HUDEP-2 (cell line): ENCODE measurements at regions not wholly inside any gene's neighbourhood (a gene's known extent, or its start where the extent isn't known, plus 50 kb on each side); places are given as distances from the start of the nearest gene placed in this dataset.

Experiments
- DNase-seq, 76 experiments: peaks; one replicate each; lab custom pipeline; 2025; ENCODE audit not compliant: unreplicated experiment in 76 of 76; lab: John Stamatoyannopoulos, UW

DNA sequence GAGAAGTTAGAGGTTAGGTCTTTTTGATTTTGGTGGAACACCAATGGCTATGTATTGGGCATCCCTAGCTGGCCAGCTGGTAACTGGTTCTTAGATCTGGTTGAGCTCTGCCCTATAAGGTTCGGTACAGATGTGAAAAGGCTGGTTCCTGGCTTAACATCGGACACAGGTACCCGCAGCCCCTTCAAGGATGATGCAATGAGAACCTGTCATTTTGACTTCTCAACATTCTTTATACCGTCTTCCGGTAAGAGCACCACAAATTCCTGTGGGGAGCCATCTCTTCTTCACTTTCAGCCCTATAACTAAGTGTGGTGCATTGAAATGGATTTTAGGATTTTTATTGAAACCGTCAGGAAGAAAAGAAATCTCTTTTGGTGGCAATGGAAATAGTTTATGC lies 222.8 kb downstream of the ADAMTS9 start:
- DNase-seq: no peak

DNA sequence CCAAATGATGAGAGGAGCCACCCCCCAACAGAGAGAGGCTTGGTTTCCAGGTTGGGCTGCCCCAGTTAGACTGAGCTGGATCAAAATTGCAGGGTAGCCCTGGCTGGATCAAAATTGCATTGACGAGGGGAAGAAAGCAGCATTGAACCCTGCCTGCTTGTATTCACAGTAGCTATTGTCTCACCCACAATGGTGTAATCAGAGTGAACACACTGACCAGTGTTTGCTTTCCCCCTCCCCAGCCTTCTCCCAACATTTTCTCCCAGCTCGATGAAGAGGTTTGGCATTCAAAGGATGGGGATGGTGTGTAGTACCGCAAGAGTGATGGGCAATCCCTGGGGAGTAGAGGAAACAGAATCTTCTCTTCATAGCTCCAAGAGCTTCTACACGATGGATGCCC lies 223.8 kb downstream of the ADAMTS9 start:
- DNase-seq: no peak

DNA sequence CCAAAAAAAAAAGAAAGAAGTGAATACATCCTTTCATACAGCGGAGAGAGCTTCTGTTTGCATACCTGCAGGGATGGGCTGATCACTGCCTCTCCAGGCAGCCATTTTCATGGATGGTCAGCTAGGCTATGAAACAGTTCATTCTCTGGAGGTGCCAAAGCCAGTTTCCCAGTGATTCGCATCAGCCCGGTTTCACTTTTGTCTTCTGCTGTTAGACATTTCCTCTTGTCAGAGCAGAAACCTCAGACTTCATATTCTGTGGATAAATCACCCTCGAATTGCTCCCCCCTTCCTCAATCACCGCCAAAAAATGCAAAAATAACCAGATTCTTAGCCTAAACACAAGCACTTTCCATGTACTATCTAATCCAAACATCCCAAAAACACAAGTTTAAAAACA lies 225.6 kb downstream of the ADAMTS9 start:
- no peak for DNase-seq

DNA sequence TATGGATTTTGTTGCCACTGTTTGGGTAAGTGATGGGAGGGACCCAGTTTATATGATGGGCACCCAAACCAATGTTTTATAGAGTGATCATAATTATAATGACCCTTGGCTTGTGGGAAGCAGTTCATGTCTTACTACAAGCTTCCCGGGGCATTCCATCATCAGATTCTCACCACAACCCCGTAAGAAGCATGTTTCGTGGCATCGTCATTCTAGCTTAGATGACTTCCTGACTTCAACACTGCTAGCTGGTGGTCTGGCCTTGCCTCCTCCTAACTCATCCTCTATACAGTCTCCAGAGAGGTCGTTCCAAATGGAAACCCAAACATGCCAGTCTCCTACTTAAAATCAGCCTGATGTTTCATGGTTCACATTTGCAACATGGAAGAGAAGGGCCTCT lies 226.9 kb downstream of the ADAMTS9 start:
- DNase-seq: no peak

DNA sequence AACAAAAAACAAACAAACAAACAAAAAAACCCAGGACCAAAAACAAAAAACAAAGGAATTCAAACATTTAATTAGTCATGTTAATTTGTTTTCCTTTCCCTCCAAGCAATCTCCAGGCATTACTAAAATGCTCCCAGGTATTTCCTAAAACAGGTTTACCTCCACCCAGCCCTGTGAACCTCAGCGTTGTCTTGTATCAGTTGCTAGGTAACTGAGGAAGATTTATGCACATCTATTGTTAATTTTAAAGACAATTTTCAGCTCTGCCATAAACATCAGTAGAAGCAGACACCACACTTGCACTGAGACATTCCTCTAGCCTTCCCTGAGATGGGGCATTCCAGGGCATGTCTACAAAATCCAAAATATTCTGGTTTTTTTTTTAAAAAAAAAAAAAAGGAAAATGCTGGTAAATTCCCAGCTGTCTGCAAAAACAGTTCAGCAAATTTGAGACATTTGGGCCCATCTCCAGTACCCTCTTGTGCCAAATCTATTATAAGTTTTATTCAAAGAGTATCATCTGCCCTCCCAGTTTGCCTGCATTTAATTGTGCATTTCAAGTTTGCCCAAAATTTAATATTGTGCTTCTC lies 227.6 kb downstream of the ADAMTS9 start:
- no peak for DNase-seq

DNA sequence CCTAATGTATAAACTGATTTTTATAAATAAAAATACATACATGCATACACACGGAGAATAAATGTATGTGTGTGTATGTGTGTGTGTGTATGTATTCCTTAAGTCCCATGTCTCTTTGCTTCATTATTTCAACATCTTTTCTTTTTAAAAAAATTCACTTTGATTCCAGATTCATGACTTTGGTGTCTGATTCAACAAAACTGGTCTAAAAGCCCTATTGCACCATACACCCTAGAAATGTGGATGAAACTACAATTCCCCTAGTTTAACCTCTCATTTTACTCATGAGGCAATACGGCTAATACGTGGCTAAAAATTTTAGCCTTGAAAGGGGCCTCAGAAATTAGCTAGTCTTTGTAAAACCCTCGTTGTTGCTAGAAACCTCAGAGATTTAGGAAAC lies 228.1 kb downstream of the ADAMTS9 start:
- no peak for DNase-seq

DNA sequence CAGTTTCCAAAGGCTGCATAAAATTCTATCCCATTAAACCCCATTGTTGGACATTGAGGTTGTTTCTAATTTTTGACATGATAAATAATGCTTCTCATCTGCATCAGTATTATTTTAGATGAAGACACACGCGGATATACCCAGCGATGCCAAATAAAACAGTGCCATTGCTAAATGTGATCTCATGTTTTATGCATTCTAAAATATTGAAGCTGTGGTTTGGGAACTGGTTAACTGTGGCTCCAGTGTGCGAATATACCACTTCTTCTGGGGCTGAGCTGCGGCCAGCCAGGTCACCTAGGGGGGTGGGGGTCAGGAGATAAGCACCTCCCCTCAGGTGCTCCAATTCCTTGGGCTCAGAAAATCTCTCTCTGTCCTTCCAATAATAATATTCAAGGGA lies 230.0 kb downstream of the ADAMTS9 start:
- DNase-seq: no peak

DNA sequence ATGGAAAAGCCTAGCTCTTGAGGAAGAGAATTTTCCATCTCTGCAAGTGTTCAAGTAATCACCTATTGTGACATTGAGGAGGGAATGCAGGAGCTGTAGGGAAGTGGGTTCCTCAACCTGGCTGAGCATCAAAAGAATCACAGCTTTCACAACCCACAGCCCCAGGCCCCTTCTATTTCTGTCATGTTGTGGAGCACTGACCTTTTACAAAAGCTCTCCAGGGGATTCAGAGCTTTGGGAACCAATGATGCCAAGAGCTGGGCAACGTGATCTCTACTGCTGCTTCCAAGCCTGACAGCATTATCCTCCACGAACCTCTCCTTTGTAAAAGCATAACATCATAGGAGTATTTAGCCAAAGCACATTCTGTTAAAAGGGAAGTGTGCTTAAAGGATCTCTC lies 231.1 kb downstream of the ADAMTS9 start:
- no peak for DNase-seq

DNA sequence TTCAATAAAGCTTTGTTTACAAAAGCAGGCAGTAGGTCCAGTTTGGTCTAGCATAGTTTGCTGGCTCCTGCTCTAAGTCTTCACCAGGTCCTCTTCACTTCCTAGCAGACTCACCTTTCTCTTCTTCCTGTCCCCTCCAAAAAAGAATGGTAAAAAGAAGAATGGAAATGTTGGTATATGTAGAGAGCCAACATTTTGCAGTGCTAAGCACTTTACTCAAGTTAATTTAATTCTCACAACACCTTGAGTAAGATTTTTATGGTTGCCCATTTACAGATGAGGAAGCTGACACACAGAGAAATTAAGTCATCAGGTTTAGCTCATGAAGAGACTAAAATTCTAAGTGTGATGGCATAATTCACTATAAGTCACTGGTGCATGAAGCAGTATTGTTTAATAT lies 230.1 kb upstream of the PRICKLE2 start:
- no peak for DNase-seq

DNA sequence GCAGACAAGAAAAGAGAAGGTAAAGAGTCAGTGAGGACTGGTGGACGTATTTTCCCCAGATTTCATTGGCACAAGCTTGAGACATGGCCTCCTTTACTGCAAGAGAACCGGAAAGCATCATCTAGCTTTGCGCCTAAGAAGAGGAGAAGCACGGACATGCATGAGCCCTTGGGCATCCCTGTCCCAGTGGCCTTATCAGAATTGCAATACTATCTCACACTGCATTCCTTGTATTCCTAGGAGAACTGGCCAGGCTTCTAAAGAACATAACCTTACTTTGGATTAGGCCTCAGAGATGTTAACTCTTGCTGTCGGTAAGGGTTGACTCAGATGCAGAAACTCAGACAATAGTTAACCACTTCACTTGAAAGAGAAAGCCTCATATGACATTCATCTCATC lies 229.5 kb upstream of the PRICKLE2 start:
- no peak for DNase-seq

DNA sequence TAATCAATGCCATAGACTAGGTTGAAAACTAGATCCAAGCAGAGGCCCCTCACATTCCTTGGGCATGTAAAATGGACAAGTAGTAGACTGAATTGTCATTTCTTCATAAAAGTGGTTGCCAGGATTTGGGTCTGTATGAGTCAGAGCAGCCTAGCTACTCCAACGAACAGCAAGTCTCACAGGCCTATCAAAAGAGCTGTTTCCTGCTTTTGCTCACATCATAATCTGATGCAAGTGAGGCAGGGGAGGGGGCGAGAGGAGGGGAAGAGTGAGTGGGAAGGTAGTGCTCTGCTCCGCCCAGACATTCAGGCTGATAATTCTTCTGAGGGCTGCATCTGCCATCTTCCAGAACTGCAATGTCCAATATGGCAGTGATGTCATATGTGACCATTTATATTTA lies 228.9 kb upstream of the PRICKLE2 start:
- DNase-seq: no peak

DNA sequence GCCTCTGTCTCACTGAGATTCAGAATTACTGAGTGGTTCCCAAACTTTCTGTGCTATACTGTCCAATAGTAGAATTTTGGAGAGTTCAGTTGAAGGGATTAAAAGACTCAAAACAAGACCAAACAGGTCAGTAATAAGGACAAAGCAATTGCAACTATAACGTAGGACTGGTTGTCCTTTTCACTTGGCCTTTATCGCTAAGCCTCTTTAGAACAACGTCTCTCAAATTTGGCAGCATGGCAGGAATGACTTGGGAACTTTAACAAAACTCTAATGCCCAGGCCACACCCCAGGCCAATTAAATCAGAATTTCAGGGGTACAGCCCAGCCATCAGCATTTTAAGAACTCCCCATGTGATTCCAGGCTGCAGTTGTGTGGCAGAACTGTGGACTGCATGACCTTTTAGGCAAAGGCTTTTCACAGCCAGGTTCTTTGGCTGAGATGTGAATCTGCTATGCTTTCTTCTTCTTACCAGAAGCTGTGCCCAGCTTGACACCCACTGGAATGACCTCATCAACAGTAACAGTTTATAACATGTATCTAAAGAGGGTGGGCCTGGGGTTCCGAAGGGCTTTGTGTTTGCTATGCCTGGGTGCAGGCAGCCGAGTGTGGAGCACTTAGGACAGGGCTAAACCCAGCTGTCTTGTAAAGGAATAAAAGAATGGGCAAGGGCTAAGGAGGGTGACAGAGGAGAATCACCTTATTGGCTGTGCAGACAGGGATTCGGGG lies 226.2 kb upstream of the PRICKLE2 start:
- DNase-seq: no peak

DNA sequence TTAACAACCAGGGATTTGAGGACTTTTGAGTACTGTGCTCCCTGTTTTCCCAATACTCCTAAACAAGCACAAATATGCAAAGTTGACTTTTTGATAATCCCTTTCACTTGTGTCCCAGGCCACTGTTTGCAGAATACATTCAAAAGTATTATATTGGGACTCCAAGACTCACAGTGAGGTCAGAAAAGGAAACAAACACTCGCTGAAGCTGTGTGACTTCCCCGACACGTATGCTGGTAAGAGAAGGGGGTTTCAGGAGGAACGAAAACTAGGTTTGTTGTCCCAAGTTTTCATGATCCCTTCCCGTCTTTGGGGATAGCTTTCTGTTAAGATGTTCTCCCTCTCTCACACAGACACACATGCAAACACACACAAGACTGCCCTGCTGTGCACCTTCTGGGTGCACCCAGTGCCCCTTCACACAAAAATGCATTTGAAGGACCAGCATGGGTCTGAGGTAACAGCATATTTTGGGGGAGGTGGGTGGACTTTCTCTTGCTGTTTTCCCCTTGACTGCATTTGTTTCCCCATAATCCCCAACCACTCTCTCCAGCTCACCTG lies 225.2 kb upstream of the PRICKLE2 start:
- DNase-seq: no peak

DNA sequence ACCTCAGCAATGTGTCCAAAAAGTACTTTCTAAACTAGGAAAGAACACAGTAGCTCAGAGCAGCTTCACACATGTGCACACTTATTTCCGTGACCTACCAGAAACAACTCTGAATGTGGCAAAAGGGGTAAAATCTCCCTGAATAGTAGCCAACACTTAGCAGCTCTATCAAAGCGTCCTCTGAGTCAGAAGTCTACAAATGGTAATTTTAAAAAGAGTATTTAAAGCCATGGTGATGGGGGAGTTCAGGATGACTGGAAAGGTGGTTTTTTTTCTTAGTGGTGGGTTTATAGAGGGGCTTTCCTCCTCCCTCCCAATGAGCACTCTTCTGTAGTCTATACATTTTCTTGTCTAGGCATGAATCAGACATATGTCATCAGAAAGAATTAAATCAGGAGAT lies 223.8 kb upstream of the PRICKLE2 start:
- no peak for DNase-seq

DNA sequence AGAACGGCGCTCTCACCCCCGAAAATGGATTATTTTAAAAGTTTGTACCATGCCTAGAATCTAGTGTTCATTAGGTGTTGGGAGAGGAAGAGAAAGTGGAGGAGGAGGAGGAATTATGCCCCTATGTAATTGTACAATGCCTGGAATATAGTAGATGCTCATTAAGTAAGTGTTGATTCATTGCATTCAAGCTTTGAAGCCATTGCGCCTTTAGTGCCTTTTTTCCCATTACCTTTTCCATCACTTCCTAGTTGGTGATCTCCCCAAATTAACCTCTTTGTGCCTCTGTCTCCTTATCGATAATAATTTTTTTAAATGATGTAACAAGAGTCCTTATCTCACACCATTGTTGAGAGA lies 220.7 kb upstream of the PRICKLE2 start:
- DNase-seq: no peak

DNA sequence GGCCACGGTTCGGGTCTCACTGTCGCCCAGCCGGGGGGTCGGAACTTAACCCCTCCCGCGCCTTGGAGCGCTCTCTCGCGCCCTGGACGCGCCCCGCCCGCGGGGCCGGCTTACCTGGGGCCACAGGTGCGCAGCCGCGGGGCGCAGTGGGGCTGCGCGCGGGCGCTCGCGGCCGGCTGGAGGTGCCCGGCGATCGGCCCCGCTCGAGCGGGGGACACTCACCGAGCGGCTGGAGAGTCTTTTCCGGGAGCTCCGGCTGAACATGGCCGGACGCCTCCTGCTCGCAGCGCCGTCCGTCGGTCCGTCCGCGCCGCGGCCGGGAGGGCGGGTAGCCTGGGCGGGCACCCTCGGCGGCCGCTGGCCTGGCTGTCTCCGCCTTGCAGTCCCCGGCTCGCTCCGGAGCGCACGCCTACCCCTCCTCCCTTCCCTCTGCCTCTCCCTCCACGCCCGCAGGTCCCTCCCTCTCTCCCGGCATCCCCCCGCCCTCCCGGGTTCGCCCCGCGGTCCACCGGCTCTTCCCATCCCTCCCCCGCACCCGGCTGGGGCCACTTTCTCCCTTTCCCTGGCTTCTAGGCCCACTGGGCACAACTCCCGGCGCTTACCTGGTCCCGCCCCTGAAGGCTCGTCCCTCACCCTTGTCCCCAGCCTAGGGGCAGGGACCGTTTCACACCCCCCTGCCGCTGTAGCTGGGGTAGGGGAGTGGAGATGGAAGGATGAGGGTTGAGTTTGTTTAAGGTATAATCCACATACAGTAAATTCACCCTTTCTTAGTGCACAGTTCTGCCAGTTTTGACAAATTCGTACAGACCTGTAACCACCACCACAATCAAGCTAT lies 220.1 kb upstream of the PRICKLE2 start:
- no peak for DNase-seq

DNA sequence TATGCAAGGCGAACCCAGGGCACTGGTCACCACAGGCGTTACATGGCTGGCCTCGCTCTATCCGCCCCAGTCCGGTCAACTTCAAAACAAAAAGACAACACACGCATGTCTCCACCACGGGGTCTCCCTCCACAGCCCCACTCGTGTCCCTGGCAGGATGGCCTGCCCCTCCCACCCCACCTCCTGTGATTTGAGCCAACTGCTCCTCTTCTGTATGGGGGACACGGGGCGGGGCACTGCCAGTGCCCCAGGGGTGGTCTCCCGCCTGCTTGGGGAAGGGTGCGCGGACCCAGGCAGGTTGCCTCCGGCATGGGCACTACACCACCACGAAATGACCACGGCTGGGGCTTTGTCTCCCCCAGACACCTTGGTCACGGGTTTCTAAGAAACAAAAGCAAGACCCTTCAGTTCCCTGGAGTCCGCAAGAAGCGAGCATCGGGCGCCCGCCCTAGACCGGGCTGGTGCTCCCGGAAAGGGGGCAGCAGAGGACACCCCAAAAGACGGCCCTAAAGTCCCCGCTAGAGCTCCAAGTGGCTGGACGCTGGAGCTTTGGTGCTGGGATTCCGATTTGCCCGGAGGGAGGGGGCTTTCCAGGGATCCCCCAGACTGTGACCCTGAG lies 219.3 kb upstream of the PRICKLE2 start:
- no peak for DNase-seq

DNA sequence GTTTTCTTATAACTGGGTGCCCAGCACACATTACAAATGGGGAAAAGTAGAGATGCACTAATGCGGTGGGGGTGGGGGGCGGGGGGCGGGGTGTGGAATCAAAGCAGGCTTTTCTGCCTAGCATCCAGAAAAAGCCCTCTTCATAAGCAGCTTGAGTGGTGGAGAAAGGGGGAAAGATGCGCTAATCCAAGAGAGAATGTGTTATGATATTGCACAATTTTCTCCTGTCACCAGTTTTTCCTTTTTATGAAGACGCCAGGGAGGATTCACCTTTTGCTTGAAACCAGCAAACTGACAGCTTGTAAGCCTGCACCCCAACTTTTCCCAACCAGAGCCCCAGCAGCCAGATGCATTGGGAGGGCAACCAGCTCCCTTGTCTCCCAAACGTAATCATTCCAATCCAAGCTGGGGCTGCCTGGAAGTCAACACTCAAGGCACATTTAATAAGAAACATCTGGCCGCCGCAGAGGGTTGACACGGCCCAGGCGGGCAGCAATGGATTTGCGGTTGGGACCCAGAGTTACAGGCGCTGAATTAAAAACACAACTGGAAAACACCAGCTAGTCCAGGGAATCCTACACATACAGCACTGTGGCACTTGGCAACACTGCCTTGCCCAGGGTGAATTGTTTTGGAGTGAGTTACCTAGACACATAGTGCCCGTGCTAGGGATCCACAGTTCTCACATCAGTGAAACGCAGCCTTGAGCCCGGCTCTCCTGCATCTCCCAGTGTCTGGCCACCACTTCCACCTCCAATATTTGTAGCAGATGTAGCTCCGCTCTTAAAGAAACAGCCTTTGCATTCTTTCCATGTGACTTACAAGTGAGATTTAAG lies 218.5 kb upstream of the PRICKLE2 start:
- no peak for DNase-seq

DNA sequence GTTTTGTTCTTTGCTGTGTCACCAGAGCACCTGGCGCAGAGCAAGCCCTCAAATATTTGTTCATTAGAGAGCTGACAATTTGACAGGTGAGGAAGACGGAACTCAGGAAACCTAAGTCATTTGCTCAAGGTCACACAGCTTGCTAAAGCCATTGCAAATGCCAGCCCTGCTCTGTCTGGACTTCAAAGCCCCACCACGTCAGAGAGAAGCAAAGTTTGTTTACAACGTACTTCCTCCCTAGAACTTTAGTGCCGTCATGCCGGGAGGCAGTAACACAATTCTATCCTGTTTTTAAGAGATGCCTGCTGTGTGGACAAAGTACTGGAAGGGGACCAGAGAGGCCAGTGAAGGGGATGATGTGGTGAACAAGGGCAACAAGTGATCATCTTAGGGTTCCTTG lies 216.6 kb upstream of the PRICKLE2 start:
- DNase-seq: no peak

DNA sequence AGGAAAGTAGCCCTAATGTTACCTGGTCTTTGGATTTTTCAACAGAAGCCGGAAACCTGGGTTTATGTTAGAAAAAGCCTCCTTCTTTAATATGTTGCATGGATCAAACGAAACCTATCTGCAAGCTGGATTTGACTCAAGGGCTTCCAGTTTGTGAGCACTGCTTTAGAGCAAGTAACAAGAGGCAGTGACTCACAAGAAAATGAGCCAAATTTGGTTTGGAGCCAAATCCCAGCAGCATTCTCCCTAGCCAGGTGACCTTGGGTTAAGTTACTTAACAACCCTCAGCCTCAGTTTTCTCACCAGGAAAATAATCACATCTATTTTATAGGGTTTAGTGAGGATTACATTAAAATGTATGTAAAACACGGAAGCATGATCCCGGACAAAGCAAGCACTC lies 215.2 kb upstream of the PRICKLE2 start:
- no peak for DNase-seq
